HG03066 (cell line): ENCODE measurements at regions not wholly inside any gene's neighbourhood (a gene's known extent, or its start where the extent isn't known, plus 50 kb on each side); places are given as distances from the start of the nearest gene placed in this dataset.
"Not testable (repeated sequence)": the region's sequence is repeated elsewhere in the genome, so short reads cannot be mapped to it uniquely, and the experiment has no call there.

Experiments used
- ATAC-seq: cut with Tn5 transposase; IDR thresholded peaks from one replicate; pipeline ENCODE4 v1.9.1; 2021; ENCODE audit warnings: low read depth; ENCODE audit not compliant: unreplicated experiment

DNA sequence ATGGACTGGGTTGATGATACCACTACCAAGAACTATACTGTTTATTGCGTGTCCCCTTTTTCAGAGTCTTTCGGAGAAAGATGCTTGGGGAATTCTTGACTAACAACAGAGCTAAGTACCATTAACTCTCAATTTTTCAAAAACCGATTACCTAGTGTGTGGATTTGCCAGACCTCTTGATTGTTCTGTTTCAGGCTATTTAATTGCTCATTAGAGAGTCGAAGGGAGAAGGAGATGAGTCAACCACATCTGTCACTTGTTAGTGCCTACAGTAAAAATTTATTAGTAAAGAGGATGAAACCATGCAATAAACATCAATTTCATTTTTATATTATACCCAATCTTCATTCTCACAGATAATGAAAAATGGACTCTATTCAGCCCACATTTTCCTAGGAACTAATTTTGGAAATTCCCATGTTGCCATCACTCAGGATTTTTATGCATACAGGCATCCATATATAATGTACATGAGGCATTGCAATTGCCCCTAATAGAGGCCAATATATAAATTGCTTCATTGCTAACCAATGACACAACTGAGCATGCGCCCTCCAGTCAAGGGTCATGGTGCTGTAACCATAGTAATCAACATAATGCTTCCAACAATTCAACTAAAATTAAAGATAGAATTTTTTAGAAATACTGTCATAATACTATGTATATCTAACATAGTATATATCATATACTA, 541.7 kb downstream of the TBL1XR1 start:
- ATAC-seq: no peak

DNA sequence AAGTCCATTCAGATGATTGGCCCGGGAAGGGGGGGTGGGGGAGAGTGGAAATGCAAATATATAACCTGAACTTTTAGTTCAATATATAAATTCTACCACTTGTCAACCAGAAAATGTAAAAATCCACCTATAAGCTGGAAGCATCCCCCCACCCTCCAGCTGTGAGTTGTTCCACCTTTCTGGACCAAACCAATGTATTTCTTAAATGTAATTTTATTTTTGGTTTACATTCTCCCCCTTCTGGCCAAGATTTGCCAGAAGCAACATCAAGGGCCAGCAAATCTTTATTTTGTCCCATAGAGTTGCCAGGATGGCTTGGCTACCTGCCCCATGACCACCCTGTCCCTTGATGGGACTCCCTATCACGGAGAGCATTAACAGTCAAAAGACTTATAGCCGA, 545.7 kb downstream of the TBL1XR1 start:
- ATAC-seq: no peak

DNA sequence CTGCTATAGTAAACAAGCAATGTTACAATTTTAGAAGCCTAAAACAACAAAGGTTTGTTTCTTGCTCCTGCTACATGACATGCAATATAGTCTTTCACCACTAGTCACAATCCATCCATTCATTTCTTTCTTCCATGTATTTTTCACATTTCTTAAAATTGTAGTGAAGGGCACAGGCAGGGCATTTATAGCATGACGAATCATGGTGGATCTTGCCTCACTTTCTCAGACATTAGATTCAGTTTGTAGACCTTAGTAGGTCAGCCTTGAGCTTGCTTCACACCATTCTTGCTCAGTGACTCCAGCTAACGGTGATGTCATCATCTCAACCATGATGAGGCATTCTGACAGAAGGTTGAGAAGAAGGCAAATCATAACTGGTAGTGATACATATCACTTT, 546.8 kb downstream of the TBL1XR1 start:
- ATAC-seq: no peak

DNA sequence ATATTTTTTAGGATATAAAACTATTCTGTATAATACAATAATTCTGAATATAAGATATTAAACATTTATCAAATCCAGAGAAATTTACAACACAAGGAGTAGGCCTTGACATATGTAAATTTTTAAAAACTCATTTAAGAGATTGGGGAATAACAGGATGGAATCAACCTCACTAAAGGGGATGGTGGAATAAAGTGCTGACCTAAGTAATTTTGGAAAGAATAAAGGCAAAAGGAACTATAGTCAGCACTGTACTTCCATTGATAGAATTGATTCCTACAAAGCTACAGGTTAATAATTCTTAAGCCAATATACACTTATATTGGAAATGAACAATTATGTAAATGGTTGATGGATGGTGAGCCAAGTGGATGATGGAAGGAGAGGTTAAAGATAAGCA, 549.3 kb downstream of the TBL1XR1 start:
- no peak for ATAC-seq

DNA sequence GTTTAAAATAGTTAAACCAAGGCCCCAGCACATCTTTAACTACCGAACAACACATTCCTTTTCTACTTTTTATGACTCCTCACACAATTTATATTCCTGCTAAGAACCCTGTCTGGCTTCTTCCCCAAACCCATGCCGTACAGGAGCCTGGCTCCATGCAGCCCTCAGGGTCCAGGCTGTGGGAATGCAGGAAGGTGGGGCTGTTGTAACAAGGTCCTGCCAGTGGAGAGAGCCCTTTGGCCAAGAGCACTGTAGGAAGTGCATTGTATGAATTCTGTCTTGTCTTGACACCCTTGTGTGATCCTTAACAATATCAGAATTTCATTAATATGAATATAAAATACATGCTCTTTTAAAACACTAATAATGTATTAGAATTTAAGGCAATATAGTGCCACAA, 563.8 kb downstream of the TBL1XR1 start:
- no peak for ATAC-seq

DNA sequence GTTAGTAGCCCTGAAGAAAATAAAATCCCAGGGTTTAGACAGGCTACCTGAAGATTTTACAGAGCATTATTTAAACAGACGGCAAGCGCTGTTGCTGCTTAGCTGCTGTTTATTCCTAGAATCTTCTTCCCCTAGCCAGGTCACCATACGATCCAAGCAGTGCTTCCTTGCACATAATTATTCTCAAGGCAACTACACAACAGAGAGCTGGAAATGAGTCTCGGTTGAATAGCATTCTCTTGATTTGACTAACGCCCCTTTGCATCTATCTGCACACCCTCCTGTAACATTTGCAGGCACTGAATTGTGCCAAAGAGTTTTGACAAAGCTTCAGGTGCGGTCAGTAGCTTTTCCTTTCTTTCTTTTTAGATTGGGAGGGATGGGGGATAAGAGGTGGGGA, 564.4 kb downstream of the TBL1XR1 start:
- no peak for ATAC-seq

DNA sequence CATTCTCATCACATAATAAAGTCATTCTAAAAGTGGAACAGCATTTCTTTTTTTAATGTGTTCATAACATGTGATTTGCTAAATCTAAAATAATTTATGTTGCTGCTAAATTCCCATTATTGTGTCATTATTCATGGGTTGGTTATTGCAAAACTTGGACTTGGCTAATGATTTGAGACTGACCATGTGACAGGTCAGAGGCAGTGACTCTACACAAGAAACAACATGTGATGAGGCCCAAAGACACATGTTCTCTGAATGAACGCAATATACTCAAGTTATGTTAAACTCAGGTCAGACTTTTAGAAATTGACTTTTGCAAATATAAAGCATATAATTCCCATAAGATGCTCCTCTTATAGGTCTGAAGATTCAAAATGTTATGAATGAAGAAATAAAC, 566.1 kb downstream of the TBL1XR1 start:
- no peak for ATAC-seq

DNA sequence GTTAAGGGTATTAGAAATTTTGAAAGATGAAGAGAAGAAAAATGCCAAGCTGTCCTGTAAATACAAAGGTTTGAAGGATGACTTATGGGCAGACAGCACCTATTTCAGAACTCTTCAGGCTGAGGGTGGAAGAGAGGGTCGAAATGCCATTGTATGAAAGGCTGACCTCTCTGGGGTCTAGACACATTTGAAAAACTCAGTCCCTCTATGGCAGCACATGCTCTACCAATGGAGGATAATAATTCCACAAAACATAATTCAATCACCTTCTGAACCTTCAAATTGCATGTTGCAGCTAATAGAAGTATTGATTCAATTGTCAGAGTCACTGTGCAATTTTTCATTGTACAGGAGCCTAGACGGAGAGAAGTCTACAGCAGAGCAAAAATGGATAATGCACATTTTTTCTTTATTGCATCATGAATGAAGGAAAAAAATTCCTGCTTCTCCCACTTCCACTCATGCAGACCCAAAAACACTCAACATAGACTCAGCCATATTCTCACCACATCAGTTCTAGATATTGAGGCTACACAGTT, 569.1 kb downstream of the TBL1XR1 start:
- no peak for ATAC-seq

DNA sequence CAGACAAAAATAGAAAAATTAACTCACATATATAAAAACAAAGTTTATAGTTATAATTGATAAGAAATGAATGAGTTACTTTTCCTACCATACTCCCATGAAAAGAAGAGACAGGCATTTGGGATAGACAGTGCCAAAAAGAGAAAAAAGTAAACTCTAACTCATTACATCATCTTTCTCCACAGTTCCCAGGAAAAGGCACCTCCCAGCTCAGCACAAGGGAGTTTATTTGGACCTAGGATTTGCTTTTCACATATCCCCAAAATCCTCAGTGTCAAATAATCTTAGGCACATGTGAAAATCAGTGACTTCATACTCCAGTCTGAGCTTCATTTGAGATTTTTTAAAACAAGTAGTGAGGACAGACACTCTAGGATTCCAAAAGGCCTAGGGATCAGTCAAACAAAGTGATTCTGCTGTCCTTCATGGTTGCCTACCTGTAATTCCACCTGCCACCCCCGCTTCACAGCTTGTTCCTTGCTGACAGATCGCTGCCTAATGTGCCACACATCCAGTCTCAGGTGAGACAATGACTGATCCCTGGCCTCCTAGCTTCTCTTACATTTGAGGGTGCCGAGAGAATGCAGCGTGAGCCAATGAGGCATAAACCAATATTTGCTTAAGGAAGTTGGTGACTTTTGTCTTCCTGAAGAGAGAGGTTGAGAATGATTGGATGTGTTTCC, 573.7 kb downstream of the TBL1XR1 start:
- no peak for ATAC-seq

DNA sequence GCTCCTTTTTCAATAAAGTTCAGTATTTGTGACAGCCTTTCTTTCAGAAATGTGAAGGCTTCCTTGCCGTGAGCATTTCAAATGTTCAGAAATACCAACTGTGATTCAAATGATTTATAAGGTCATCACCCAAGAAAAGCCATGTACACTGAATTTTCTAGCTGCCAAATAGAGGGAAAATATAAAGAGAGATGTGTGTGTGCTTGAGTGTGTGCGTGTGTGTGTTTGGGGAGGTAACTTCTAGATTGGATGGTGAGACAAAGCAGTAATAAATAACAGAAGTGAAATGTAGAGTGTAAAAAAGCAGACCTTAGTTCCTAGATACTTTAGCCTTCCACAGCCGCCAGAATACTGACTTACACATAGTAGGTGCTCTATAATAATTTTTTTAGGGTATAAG, 577.4 kb downstream of the TBL1XR1 start:
- no peak for ATAC-seq

DNA sequence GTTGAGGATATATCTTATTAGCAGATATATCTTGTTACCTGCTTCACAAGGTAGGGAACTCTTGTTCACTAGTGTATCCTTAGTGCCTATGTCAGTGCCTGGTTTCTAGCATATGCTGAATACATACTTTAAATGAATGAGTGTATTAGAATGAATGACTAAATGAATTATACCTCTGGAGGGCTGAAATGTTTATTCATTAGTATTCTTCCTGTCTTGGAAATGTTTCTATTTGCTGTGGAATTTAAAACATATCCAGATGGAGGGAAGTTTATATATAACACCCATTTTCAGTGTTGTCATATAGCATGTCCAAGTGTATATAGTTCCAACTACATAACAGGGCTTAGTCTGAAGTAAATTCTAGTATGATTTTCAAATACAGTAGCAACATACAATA, 581.5 kb downstream of the TBL1XR1 start:
- no peak for ATAC-seq

DNA sequence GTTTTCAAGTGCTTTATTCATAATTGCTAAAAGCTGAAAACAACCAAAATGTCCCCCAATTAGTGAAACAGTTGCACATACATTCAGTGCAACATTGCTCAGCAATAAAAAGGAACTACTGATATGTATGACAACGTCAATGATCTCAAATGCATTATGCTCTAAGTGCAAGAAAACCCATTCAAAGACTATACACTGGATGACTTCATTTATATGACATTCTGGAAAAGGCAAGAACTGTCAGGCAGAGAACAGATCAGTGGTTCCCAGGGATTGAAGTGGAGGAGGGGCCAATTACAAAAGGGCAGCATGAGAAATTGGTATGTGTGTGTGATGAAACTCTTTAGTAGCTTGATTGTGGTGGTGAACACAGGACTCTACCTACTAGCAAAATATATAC, 585.6 kb downstream of the TBL1XR1 start:
- ATAC-seq: no peak

DNA sequence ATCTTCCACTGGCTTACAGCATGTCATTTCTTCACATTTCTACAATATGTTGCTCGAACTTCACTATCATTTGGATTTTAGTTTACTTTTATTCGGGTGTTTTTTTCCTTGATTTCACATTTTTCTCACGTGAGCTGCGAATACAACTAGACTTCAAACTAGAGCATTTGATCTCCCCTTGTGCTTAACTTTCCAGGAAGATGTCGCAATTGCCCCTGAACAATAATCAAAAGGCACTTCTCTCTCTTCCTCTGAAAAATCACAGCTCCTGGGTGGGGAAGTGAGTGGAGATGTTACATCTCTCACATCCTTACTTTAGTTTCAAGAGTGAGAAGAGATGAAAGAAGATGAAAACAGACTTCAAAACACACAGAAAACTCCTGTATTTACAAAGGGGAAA, 587.9 kb downstream of the TBL1XR1 start:
- ATAC-seq: no peak

DNA sequence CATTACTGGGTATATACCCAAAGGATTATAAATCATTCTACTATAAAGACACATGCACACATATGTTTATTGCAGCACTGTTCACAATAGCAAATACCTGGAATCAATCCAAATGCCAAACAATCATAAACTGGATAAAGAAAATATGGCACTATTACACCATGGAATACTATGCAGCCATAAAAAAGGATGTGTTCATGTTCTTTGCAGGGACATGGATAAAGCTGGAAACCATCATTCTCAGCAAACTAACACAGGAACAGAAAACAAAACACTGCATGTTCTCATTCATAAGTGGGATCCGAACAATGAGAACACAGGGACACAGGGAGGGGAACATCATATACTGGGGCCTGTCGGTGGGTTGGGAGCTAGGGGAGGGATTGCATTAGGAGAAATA, 591.7 kb downstream of the TBL1XR1 start:
- not testable (repeated sequence) for ATAC-seq

DNA sequence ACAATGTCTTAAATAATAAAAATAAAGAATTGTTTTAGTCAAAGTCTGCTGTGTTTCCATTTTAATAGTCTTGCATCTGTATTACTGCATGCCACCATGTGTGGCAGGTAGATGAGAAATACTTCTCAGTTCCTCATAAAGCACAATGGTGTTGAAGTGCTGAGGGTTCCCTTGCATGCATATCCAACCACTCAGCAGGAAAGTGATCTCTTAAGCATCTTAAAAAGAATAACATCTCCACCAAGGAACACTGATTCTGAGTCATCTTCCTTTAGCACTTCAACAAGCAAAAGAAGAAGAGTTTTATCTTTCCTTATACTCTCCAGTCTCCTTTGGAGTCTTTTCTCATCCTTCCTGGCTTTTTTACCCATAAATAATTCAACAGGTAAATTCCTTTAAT, 602.0 kb downstream of the TBL1XR1 start:
- ATAC-seq: no peak

DNA sequence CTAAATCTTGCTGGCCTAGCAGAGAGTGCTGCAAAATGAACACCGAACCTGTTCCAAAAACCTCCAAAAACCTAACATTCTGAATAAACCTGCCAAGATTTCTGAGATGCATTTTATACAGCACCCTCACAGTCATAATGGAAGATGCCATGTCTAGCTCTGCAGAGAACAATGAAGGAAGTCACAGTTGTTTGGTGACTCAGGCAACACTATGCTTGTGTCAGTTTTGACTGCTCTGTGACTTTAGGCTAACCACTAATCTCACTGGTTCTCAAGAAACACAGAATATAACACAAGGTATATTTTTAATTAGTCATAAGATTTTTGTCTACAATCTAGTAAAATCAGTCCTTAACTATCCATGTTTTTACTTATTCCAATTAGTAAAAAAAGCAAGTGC, 606.6 kb downstream of the TBL1XR1 start:
- ATAC-seq: no peak

DNA sequence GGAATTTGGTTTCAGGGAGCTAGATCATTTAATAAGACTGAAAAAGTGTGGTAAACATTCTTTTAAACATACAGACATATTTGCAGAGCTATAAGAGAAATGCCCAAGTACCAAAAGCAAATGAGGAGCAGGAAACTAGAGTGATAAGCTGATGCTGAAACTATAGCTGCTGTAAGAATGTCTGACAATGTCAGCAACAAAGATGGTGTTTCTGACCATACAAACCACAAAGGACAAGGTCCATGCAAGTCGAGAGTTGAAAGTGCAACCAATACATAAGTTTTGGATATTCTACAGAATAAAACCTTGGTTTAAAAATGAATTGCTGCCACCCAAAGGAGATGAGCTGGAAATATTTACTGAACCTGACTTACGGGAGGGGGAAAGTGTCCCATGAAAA, 610.2 kb downstream of the TBL1XR1 start:
- peak; percentile 78 for ATAC-seq

DNA sequence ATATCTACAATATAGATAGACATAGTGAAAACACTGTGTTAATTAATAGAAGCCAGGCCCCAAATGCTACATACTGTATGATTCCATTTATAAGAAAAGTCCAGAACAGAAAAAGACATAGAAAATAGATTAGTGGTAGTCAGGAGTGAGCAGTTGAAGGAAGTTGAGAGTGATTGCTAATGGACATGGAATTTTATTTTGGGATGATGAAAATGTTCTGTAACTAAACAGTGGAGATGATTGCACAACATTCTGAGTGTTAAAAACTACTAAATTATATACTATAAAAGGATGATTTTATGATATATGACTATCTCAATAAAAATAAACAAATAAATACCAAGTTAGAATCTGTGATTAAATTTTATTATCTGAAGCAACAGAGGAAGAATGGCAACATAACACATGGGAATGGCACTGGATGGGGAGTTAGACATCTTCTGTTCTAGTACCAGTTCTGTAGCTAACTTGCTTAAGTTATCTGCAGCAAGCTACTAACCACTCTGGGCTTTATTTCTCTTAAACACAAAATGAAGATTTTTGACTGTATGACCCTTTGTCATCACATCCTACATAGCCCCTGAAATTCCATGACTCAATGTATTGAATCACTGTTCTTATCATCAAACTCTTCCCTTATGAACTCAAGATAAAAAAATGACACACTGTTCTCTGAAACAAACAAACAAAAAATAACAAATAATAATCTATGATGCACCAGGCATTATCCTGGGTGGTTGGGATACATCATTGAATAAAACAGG, 612.7 kb downstream of the TBL1XR1 start:
- ATAC-seq: no peak

DNA sequence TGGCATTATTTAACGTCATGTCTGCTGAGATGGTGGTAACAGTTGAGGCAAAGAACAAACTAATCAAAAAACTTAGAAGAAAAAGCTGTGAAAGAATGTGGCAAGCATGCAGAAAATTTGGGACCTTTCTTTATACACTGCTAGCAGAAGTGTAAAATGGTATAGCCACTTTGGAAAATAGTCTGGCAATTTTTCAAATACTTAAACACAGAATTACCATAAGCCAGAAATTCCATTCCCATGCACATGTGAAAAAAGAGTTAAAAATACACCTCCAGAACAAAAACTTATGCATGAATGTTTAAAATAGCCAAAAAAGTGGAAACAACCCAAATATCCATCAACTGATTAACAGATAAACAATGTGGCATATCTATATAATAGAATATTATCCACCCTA, 613.3 kb downstream of the TBL1XR1 start:
- ATAC-seq: no peak

DNA sequence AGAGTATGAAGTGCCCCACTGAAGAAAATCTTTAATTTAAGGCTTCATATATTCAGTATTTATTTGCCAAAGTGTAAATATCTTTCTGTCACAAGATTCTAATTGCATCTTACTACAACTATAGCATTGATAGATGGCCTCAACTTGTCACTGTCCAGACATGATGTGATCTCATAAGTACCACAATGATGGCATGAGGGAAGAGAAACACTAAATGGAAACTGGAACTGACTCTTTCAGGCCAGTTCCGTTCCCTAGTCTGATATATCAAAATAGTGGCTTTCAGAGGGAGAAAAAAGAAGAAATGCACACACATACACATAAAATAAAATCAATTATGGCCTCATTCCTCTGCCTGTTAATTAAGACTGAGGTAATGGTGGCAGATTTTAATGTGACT, 615.7 kb downstream of the TBL1XR1 start:
- no peak for ATAC-seq

DNA sequence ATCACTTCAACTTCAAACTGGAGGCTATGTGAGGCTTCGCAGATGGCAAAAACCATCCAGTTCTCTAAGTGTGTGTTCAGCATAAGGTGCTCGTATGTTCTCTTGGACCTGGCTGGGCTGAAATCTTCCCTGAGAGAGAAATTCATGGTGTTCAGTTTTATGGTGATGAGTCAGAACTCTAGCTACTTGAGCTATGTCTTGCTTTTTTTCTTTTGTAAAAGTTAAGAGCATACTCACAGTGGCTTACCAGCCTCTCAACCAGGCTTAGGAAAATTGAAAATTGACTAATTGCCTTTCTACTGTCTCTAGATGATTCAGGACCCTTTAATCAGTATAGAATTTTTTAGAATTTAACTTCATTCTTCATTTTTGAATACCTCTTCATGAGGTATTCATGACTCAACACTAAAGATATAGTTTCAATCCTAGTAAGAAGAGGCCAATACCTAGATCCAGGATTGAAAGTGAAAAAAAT, 617.5 kb downstream of the TBL1XR1 start:
- peak; percentile 61 for ATAC-seq
